HG02571 (cell line): ENCODE measurements at regions not wholly inside any gene's neighbourhood (a gene's known extent, or its start where the extent isn't known, plus 50 kb on each side); places are given as distances from the start of the nearest gene placed in this dataset.
"Not testable (repeated sequence)": the region's sequence is repeated elsewhere in the genome, so short reads cannot be mapped to it uniquely, and the experiment has no call there.

Experiments
- ATAC-seq: cut with Tn5 transposase; IDR thresholded peaks from one replicate; pipeline ENCODE4 v1.9.1; 2021; ENCODE audit warnings: mild to moderate bottlenecking, moderate library complexity; ENCODE audit not compliant: unreplicated experiment

- no peak for ATAC-seq
Observed at GRCh38 chr1:9441451-9442133, 97.7 kb upstream of the SLC25A33 start.

- no peak for ATAC-seq
Observed at GRCh38 chr1:9442278-9442846, 96.9 kb upstream of the SLC25A33 start.

- no peak for ATAC-seq
Observed at GRCh38 chr1:9442986-9443385, 96.3 kb upstream of the SLC25A33 start.

GRCh38 chr1:9443913-9444445 is 95.3 kb upstream of the SLC25A33 start:
- ATAC-seq = no peak

GRCh38 chr1:9444532-9444931 is 94.7 kb upstream of the SLC25A33 start:
- ATAC-seq = no peak

- ATAC-seq = not testable (repeated sequence)
Observed at GRCh38 chr1:9445081-9445480, 94.2 kb upstream of the SLC25A33 start.

- ATAC-seq = no peak
Observed at GRCh38 chr1:9447215-9447960, 91.9 kb upstream of the SLC25A33 start.

GRCh38 chr1:9448132-9449109 is 90.8 kb upstream of the SLC25A33 start:
- ATAC-seq = no peak

GRCh38 chr1:9449110-9449627 is 90.1 kb upstream of the SLC25A33 start:
- no peak for ATAC-seq

GRCh38 chr1:9449976-9450696 is 89.1 kb upstream of the SLC25A33 start:
- ATAC-seq = no peak

- no peak for ATAC-seq
Observed at GRCh38 chr1:9451081-9451480, 88.2 kb upstream of the SLC25A33 start.

GRCh38 chr1:9452516-9453140 is 86.6 kb upstream of the SLC25A33 start:
- no peak for ATAC-seq

GRCh38 chr1:9453375-9453774 is 85.9 kb upstream of the SLC25A33 start:
- no peak for ATAC-seq

- ATAC-seq = no peak
Observed at GRCh38 chr1:9453779-9454418, 85.4 kb upstream of the SLC25A33 start.

GRCh38 chr1:9454494-9455066 is 84.7 kb upstream of the SLC25A33 start:
- no peak for ATAC-seq

GRCh38 chr1:9455487-9456234 is 83.6 kb upstream of the SLC25A33 start:
- no peak for ATAC-seq

- ATAC-seq = no peak
Observed at GRCh38 chr1:9456833-9457232, 82.4 kb upstream of the SLC25A33 start.
